ENCODE measurements at regions not wholly inside any gene's neighbourhood (a gene's known extent, or its start where the extent isn't known, plus 50 kb on each side); places are given as distances from the start of the nearest gene placed in this dataset.

DNA sequence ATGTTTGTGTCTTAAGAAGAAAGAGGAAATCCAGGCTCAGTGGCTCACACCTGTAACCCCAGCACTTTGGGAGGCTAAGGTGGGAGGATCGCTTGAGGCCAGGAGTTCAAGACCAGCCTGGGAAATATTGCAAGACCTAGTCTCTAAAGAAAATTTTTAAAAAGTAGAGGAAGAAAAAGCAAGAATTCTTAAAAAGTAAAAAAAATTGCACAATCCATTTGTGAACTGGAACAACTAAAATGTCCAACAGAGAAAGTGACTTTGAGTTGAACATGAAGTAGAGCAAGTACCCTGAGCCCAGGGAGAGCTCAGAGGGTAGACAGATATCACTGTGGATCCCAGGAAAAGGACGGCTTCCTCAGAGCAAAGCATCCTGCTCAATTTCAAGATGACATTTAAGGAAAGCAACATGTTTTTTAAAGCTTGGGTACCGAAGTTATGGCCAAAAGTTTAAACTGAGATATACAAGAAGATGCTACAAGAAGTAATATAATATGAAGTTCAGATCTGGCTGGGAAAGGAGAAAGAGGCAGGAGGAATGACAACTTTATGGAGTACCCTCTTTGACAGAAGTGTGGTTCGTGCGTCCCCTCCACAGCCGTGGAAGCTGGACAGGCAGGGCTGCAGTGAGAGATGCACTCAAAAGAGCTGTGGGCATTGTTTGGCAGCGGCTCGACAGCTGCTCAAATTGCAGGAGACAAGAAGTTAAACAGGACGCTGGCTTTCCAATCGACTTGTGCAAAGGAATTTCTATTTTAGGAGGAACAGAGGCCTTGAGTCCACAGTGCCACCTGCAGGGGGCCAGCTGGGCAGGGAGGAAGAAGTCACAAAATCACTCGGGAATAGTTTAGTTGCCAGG is 201.3 kb downstream of the JCAD start:
- no peak for DNase-seq (ENCODE audit: low read depth in 2 of 2)

DNA sequence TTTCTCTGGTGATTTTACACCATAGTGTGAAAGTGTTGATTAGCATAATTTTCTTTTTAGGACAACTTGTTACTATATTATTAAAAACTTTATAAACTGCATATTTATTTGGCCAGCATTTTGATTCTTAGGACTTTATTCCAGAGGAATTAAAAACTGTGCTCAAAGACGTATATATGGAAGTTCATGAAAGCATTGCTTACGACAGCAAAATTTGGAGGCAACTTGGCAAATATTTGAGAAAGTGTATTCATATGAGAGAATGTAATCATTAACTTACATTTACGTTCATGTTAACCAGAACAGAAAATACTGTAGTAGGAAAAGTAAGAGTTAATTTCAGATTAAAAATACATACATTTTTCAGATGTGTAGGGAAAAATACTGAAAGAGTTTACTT is 203.1 kb downstream of the JCAD start:
- DNase-seq (ENCODE audit: low read depth in 2 of 2) = no peak

DNA sequence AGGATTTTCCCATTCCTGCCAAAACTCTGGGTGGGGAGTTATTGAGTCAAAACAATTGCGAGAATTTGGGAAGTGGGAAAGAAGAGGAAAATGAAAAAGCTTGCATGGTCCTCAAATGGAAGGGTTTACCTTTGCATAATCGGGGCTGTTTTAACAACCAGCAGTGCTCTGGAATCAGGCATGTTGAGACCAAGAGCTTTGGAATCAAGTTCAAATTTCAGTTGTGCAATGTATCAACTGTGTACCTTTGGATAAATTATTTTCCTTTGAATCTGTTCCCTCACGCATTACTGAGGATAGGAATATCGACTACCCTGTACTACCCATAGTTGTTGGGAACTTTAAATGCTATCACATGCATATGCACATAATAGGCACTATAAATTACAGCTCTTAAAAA is 205.5 kb downstream of the JCAD start:
- DNase-seq (ENCODE audit: low read depth in 2 of 2) = no peak

DNA sequence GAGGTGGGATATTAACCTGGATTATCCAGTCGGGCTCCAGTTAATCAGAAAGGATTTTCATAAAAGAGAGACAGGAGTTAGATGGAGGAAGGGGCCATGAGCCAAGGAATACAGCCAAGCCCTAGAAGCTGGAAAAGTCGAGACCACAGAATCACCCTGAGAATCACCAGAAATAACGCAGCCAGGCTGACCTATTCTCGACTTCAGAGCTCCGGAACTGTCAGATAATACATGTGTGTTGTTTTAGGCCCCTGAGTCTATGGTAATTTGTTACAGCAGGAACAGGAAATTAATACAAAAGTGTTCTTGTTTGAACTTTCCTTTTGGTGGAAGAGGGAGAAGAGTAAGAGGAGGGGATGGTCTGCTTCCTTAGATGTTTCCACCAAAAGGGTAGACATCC is 208.1 kb downstream of the JCAD start:
- no peak for DNase-seq (ENCODE audit: low read depth in 2 of 2)

DNA sequence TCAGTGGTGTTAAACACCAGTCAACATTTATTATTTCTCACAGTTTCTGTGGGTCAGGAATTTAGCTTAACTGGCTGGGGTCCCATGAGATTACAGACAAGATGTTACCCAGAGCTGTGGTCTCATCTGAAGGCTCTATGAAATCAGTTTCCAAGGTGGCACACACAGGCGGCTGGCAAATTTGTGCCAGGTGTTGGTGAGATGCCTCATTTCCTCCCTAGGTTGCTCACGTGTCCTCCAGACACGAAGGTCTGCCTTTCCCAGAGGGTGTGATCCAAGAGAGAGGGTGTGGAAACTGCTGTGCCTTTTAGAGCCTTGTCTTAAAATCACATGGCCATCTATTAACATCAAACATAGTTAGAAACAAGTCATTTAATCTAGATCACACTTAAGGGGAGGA is 209.0 kb downstream of the JCAD start:
- no peak for DNase-seq (ENCODE audit: low read depth in 2 of 2)

DNA sequence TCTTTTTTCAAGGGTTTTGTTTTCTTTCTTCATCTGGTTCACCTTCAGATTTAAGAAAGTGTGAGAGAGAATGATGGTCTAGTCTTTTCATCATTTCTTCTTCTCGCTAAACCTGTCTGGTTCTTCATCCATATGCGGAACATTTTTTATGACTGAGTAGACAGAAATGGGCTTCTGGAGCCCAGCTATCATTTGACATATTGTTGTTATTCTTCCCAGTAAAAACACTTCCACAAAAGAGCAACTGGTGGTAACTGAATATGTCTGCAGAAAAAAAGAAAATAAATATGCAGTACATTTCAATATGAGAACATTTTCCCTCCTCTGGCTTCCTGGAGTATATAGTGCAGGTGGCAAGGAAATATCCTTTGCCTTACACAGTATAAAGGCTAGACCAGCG is 209.5 kb downstream of the JCAD start:
- no peak for DNase-seq (ENCODE audit: low read depth in 2 of 2)

DNA sequence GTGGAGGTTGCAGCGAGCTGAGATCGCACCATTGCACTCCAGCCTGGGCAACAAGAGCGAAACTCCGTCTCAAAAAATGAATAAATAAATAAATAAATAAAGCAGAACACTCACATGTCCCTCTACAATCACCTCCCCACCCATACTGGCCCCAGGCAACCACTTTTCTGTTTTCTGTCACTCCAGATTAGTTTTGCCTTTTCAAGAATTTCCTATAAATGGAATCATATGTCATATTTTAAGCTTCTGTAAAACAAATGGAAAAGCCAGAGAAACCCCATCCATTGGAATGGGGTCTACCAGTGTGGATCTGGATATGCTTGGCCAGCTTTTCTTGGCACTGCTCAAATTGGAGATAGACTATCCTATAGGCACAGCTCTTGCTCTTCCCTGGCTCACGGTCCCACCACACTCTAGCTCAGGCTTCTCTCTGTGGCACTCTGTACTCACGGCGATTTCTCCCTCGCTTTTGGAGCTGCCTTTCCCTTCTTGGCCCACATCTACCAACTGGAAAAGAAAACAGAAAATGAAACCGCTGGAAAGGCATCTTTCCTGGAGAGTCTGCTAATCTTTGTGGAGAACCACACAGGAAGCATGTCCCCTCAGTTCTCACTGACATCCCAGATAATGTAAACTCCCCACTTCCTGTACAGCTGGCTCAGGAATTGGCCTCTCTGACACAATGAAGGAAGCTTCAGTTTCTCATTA is 210.1 kb downstream of the JCAD start:
- peak; percentile 46 to 47 for DNase-seq (ENCODE audit: low read depth in 2 of 2)

DNA sequence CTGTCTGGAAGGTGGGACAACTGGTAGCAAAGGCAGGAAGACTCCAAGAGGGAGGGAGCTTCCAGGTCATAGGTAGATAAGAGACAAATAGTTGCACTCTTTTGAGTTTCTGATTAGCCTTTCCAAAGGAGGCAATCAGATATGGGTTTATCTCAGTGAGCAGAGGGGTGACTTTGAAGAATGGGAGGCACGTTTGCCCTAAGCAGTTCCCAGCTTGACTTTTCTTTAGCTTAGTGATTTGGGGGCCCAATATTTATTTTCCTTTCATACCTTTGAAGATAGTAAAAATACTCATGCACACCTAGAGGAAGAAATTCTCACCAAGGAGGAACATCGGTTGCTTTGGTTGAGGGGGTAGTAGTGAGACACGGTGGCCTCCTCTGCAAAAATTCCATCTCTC is 212.1 kb upstream of the SVIL start:
- no peak for DNase-seq (ENCODE audit: low read depth in 2 of 2)

- DNase-seq (ENCODE audit: low read depth in 2 of 2) = no peak
Measured at GRCh38 chr10:29845166-29845565, 210.4 kb upstream of the SVIL start.

- no peak for DNase-seq (ENCODE audit: low read depth in 2 of 2)
Measured at GRCh38 chr10:29843143-29843542, 208.4 kb upstream of the SVIL start.

DNA sequence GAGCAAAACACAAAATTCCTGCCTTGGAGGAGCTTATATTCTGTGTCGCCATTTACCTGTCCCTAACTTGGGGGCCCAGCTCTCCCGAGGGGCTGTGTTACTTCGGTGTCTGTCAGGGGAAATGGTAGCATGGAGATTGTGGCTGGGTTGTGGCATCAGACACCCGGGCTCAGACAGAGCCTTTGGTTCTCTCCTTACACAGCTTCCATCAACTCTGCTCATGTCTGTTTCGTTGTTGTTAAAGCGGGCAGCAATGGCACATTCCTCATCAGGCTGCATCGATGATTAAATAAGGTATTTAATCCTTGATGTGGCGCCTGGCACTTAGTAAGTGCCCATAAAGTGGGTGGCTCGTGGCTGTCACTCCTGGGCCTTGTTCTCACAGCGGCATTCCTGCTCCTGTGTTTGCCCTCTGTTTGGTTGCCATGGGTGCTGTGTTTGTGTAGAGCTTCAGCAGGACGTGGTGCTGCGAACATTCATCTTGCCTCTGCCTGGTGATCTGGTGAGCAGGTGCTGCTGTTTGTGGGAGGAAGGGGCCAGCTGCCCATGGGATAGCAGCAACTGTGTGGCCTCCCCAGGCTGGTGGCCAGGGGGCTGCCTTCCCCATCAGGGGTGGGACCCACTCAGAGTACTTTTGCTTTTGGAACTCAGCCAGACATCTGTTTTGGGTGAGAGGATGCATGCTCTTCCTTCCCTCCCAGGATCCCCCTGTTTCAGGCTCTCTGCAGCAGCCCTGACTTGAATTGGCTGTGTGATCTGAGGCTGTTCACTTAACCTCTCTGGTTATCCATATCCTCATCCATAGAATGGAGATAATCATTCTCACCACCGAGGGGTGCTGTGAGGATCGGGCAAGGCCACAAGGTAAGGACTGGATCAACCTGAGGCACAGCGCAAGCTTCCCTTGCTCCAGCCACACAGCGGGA is 207.2 kb upstream of the SVIL start:
- no peak for DNase-seq (ENCODE audit: low read depth in 2 of 2)

- no peak for DNase-seq (ENCODE audit: low read depth in 2 of 2)
Measured at GRCh38 chr10:29840516-29841276, 205.9 kb upstream of the SVIL start.

GRCh38 chr10:29839826-29840515 is 205.2 kb upstream of the SVIL start:
- no peak for DNase-seq (ENCODE audit: low read depth in 2 of 2)

DNA sequence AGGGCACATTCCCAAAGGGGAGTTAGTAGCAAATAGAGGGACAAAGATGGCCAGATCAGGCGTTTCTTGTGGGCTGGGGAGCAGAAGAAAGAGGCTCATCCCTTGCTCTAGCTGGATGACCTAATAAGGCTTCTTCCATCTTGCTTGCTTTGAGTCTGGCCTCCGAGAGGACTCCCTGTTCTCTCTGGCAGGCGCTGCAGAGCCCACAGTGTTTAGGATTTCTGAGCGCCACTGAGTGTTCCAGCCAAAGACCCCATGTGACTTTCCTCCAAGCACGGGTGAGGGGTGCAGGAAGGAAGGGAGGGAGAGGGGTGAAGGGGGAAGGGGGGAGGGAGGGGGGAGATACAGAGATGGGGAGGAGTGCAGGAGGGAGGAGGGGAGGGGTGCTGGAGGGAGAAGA is 203.8 kb upstream of the SVIL start:
- DNase-seq (ENCODE audit: low read depth in 2 of 2) = no peak

DNA sequence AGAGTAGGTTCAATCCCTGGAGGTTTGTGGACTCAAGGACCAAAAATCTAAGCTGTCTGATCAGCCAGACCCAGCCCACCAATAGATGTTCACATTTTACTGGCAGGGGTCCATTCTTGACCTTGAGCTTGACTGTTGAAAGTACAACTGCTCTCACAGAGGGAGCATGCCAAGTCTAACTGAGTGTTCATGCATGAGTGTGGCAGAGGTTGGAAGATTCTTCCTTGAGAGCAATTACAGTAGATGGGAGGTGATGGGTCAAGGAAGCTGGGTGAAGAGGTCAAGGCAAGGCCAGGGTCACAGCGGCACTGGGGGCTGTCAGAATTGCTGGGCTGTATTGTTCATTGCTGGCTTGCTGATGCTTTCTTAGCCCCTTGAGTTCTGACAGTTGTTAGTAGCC is 202.8 kb upstream of the SVIL start:
- no peak for DNase-seq (ENCODE audit: low read depth in 2 of 2)

GRCh38 chr10:29836396-29836795 is 201.6 kb upstream of the SVIL start:
- no peak for DNase-seq (ENCODE audit: low read depth in 2 of 2)

- no peak for DNase-seq (ENCODE audit: low read depth in 2 of 2)
Measured at GRCh38 chr10:29835055-29835454, 200.3 kb upstream of the SVIL start.

GRCh38 chr10:29830531-29831512 is 196.1 kb upstream of the SVIL start:
- no peak for DNase-seq (ENCODE audit: low read depth in 2 of 2)

DNA sequence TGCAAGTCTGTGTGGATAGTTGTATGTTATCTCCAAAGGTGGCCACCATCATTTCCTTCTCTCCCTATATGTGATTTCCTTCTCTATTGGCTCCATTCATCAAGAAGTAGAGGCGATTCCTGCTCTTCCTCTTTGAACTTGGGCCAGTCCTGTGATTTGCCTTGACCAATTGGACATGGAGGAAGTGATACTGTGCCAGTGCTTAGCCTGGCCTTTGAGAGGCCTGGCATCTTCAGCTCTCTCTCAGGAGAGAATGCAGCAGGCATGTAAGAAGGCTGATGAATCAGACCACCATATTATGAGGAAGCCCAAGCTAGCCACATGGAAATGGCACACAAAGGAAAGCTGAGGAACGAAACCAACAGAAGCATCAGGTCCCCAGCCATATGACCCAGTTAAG is 195.0 kb upstream of the SVIL start:
- DNase-seq (ENCODE audit: low read depth in 2 of 2) = no peak

GRCh38 chr10:29828956-29829355 is 194.2 kb upstream of the SVIL start:
- DNase-seq (ENCODE audit: low read depth in 2 of 2) = no peak
